HG02759 (cell line): ENCODE measurements at regions not wholly inside any gene's neighbourhood (a gene's known extent, or its start where the extent isn't known, plus 50 kb on each side); places are given as distances from the start of the nearest gene placed in this dataset.
"Not testable (repeated sequence)": the region's sequence is repeated elsewhere in the genome, so short reads cannot be mapped to it uniquely, and the experiment has no call there.

Experiments used
- ATAC-seq: cut with Tn5 transposase; IDR thresholded peaks from one replicate; pipeline ENCODE4 v1.9.1; 2021; ENCODE audit warnings: mild to moderate bottlenecking, moderate library complexity; ENCODE audit not compliant: unreplicated experiment

DNA sequence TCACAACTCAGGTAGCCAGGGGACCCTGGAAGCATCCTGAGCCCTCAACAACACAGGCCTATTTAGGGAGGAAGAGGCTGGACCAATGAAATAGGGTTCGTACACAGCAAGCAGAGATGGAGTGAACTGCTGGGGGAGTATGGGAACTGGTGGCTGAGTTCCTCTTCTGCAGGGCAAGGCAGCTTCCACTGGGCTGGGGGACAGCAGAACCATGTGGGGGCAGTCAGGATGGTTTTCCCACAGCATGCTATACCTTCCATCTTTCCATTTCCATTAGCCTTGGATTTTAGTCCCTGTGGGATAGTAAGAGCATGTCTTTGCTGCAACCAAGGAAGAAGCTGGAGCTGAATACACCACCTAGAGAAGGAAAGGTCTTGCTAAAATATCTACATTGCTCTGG, 370.6 kb downstream of the CCSER2 start:
- no peak for ATAC-seq

DNA sequence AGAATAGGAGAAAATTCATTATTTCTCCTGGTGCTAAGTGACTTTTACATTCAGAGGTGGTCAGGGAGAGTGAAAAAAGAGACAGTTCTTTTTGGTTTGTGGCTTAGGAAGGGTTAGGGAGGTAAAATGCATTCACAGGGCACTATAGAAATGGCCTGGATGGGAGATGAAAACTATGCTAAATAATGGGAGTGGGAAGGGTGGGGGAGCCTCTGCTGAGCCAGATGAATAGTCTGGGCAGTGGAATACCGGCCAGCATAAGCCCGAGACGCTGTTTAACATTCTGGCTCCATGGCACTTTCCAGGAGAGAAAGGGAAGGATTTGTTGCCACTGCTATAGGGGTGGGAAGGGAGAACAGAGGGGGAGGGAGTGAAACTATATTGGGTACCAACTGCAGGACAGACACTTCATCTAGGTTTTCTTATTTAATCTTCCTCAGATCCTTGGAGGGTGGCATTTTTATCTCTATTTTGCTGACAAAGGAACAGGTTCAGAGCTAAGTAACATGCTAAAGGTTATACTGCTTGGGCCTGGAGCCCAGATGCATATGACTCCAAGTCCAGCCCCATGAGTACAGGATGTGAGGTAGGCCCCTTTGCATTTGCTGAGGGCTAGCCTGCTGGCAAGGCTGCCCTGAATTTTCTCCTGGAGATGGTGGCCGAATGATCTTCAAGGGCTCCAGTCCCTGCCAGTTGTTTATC, 372.4 kb downstream of the CCSER2 start:
- no peak for ATAC-seq

DNA sequence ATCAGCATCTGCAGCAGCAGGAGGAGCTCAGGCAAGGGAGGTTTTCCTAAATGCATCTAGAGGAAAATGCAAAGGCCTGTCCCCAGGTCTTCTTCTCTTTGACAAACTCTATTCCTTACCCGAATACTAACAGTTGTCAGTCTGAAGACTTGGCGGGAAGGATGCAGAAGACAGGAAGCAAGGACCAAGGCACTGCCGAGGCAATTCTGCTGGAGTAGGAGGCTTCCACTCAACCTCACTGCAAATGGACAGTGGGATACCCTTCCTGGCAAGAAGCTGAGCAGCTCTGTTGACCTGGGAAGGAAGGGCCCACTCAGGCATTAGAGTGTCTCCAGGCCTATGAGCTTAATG, 373.0 kb downstream of the CCSER2 start:
- no peak for ATAC-seq

DNA sequence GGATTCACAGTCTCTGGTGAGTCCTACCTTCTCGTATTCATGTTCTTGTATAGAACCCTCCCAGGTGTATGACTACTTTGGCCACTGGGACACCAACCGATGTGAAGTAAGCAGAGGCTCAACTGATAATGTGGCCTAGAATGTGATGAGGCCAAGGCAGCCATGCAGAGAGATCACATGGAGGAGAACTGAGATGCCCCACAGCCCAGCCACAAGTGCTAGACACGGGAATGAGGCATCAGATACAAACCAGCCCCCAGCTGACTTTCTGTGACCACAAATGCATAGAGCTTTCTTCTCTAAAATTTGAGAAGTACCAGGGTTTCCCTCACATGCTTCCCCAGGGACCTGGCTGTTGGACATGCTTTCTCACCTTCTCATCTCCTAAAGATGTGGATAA, 375.7 kb downstream of the CCSER2 start:
- ATAC-seq = no peak

DNA sequence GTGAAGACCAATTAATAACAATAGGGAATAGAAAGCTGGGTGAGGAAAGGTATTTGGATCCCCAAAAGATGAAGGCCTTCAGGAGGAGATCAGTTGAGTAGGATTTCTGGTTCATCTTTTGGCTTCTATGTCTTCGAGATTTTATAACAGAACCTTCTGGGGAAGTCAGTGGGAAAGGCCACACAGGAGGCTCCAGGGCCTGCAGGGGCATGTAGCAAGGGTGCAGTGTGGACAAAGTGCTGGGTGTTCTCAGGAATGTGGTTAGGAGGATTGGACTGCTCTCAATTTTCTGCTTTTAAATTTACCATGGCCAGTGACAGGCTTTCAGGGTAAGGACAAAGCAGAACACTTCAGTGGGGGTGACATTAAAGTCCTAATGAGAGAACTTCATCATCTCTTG, 378.0 kb downstream of the CCSER2 start:
- no peak for ATAC-seq

DNA sequence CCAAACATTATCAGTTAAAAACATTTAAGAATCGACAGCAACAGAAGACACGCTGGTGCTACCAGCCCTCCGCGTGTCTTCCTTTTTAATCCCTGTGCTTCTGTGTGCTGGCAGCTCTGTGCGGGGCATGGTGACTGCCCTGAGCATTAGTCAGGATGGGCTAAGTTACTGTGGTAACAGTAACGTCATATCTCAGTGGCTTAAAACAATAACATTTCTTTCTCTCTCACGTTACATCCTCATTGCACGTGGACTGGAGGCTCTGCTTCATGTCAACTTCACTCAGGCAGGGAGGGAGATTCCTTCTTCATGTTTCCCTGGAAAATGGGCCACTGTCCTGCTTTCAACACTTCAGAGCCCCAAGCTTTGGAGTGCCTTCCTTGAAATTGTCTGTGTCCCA, 378.5 kb downstream of the CCSER2 start:
- no peak for ATAC-seq

DNA sequence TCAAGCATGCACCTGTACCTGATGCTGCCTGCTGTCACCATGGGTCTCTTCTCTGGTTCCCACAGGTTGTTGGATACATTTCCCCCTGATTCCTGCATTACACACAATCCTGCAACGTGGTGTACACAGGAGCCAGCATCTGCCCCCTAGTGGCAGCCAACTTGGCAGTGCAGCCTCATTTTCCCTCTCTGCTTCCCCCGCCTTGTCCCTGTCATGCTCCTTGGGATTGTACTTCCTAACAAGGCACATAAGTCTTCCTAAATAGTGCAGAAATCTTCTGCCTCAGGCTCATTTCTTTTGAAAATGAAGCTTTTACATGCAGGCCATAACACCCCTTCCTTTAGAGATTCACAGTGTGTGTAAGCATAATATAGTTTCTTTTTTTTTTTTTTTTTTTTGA, 387.5 kb downstream of the CCSER2 start:
- peak; percentile 88 for ATAC-seq

DNA sequence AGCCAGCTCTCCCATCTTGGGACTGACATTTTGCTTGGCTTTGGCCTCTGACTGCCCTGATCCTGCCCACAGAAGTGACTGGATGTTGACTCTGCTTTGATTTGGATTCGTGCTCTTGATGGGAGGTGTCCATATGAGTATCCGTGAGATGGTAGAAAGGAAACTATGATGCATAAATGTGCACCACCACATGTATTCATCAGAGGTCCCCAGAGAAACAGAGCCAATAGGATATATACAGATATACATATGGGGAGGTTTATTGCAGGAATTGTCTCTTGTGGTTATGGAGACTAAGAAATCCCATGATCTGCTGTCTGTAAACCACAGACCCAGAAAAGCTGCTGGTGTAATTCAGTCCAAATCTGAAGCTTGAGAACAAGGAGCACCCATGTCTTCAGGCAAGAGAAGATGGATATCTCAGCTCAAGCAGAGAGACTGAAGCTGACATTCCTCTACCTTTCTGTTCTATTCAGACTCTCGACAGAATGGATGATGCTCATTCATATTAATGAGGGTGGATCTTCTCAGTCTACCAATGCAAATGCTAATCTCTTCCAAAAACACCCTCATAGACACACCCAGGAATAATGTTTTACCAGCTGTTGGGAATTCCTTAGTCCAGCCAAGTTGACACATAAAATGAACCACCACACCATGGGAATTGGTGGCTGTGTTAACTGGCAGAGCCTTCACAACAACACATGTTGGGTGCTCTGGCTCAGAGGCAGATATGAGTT, 390.7 kb downstream of the CCSER2 start:
- ATAC-seq = no peak

DNA sequence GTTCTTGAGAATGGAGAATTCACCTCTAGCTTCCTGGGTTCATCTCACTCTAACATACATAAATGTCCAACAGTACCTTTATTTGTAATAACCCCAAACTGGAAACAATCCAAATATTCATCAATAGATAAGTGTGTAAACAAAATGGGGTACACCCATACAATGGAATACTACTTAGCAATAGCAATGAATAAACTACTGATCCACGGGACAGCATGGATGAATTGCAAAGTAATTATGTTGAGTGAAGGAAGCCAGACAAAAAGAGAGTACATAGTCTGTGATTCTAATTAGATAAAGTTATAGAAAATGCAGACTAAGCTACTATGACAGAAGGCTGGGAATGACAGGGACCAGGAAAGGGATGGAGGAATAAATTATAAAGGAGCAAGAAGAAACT, 391.3 kb downstream of the CCSER2 start:
- no peak for ATAC-seq

DNA sequence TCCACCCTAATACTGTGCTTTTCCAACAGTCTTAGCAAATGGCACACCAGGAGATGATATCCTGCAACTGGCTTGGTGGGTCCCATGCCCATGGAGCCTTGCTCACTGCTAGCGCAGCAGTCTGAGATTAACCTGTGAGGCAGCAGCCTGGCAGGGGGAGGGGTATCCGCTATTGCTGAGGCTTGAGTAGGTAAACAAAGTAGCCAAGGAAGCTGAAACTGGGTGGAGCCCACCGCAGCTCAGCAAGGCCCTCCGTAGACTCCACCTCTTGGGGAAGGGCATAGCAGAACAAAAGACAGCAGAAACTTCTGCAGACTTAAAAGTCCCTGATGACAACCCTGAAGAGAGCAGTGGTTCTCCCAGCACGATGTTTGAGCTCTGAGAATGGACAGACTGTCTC, 399.0 kb downstream of the CCSER2 start:
- ATAC-seq = no peak

DNA sequence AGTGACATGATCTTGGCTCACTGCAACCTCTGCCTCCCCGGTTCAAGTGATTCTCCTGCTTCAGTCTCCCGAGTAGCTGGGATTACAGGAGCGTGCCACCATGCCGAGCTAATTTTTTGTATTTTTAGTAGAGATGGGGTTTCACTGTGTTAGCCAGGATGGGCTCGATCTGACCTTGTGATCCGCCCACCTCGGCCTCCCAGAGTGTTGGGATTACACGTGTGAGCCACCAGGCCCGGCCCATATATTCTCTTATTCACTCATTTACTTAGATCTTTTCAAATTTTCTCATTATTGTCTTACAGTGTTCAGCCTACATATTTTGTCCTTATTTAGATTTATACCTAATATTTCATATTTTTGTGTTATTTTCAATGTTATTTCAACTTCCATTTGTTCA, 410.7 kb downstream of the CCSER2 start:
- not testable (repeated sequence) for ATAC-seq

DNA sequence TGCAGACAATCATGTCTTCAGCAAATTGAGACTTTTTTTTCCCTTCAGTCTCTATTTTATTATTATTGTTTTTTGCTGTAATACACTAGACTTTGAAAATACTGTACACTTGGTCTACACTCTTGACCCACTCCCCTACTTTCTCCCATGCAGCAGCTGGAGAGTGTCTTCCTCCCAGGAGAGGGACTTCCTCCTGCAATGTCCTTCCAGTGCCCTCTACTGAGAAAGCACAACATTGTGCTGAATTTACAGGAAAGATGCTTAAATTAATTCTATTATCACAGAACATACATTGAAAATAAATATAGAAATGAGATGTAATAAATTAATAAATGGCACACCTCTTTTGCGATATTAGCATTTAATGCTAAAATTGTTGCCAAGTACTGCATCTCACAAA, 411.3 kb downstream of the CCSER2 start:
- ATAC-seq = no peak

DNA sequence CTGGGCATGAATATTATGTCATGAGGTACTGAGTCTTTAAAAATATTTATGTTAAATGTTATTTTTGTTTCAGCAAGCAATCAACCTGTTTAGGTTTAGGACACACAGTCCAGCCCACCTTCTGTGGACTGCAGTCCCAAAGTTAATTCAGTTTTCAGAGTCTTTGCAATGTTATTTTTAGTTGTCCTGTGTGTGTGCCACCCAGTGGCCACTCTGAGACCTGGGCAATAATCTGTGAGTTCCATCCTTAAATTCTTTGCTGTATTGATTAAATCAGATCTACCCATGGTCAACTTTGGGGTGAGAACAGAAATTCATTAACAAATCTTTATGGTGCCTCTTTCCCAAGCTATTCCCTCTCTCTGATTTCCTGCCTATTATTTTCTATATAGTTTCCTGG, 415.1 kb downstream of the CCSER2 start:
- ATAC-seq = no peak

DNA sequence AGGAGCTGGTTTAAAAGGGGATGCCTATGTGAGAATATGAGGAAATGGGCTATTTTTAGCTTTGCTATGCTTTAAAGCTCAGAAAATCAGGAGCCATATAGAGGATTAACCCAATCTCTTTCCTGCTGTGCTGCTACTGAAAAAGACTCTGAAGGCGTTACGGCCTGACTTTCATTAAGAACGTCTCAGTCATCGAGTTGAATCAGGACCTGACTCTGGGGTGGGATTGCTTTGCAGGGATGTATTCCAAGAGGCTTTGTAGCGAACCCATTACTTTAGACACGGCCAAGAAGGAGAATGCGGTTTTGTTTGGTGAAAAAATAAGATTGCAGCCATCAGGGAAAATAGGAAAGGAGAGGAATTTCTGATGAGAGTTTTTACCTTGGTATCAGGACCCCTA, 426.9 kb downstream of the CCSER2 start:
- ATAC-seq = no peak

DNA sequence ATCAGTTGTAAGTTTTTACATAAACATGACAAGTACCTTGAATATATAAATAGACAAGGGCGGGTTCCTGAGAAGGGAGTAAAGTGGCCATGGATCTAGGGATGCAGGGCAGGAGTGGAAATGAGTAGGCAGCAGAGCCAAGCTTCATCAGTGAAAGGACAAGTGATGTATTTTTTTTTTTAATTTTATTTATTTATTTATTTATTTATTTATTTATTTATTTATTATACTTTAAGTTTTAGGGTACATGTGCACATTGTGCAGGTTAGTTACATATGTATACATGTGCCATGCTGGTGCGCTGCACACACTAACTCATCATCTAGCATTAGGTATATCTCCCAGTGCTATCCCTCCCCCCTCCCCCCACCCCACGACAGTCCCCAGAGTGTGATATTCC, 428.3 kb downstream of the CCSER2 start:
- ATAC-seq = not testable (repeated sequence)

DNA sequence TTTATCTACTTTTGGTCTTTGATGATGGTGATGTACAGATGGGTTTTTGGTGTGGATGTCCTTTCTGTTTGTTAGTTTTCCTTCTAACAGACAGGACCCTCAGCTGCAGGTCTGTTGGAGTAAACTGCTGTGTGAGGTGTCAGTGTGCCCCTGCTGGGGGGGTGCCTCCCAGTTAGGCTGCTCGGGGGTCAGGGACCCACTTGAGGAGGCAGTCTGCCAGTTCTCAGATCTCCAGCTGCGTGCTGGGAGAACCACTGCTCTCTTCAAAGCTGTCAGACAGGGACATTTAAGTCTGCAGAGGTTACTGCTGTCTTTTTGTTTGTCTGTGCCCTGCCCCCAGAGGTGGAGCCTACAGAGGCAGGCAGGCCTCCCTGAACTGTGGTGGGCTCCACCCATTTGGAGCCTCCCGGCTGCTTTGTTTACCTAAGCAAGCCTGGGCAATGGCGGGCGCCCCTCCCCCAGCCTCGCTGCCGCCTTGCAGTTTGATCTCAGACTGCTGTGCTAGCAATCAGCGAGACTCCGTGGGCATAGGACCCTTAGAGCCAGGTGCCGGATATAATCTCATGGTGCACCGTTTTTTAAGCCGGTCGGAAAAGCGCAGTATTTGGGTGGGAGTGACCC, 433.7 kb downstream of the CCSER2 start:
- ATAC-seq = not testable (repeated sequence)

DNA sequence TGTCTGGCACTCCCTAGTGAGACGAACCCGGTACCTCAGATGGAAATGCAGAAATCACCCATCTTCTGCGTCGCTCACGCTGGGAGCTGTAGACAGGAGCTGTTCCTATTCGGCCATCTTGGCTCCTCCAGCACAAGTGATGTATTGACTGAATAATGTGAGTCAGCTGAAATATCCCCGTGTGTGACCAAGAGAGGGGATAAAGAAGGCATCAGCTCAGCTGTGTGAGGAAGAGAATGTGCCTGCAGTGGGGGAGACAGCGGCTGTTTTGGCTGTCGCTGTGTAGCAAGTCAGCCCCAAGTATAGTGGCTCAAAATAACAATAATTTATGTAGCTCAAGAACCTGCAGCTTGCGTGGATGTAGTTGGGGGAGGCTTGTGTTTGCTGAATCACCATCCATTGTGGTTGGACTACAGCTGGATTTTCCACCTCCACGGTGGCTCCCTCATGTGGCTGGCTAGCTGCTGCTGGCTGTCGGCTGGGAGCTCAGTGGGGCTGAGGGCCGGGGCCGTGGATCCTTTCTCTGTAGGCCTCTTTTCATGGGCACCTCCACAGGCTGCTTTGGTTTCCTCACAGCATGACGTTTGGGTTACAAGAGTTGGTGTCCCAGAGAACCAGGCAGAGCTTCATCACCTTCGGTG, 434.5 kb downstream of the CCSER2 start:
- ATAC-seq = no peak

DNA sequence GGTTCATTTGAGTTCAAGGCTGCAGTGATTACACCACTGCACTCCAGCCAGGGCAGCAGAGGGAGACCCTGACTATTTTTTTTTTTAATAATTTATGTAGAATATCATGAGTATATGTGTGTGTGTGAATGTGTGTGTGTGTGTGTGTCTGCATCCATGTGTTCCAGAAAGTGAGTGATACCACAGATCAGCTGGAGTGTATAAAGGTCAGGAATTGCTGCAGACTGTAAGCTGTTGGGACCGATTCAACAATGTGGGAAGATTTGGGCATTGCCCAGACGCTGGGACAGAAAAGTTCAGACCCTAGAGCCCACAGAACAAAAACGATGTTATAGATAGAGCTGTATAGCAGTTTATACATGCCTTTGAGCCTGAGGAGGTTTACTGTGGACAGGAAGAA, 435.6 kb downstream of the CCSER2 start:
- no peak for ATAC-seq

DNA sequence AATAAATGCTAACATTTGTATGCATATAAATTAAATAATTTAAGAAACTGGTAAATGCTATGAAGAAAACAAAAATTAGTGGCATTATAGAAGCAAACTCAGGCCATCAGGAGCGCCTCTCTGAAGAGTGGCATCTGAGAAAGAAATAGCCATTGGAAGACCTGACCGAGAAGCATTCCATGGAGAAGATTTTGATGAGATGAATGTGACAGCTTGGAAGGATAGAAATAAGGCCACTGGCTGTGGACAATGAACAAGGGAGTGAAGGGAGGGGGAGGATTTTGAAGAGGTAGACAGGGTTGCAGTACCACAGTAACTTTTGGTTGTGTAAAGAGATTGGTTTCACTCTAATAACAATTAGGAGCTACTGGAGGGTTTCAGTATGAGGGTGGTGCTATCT, 436.7 kb downstream of the CCSER2 start:
- ATAC-seq = no peak

DNA sequence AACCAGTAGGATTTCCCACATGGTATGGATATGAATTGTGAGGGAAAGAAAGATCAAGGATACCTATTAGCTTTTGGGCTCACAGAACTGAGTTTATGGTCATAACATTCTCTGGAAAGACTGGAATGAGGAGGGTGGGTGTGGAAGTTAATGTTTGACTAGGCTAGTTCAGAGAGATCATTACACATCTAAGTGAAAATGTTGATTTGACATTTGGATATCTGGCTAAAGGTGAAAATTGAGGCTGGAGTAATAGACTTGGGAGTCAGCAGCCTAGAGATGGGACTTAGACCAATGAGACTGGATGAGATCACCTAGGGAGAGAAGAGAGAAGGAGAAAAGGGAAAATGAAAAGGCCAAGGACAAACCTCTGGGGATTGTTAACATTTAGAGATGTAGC, 437.3 kb downstream of the CCSER2 start:
- no peak for ATAC-seq

DNA sequence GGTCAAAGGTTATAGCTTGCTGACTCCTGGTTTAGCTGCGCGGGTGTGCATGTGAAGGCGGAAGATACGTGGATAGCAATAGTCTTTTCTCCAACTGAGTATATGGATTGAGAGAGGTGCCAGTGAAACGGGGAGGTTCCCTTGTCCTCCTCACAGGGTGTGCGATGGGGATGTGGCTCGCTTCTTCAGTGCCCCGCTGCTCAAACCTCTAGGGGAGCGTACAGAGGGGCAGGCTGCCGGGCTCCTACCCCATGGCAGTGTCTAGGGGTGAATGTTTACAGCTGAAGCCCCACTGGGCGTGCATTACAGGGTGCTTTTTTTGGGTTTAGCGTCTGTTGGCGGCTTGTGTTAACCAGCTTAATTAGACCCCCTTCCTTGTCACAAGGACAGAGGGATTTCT, 438.5 kb downstream of the CCSER2 start:
- no peak for ATAC-seq

DNA sequence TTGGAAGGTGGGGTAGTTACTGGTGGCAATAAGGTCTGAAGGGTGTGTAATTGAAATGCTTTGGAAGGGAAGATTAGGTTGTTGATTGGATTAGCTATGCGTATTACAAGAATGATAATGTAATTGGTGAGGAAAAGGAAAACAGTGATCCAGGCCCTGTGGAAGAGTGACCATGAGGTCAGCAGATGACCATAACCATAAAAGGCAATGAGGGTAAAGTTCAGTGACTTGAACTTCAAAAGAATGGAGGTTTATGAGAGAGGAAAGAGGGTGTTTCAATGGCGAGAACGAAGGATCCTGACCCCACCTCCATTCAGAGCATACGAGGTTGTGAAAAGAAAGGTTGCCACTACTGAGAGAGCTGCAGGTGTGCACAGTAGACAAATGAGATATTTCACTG, 439.7 kb downstream of the CCSER2 start:
- no peak for ATAC-seq
